Epidermal melanocyte (primary cell): ENCODE measurements at regions not wholly inside any gene's neighbourhood (a gene's known extent, or its start where the extent isn't known, plus 50 kb on each side); places are given as distances from the start of the nearest gene placed in this dataset.
A peak's percentile ranks its signal among the peaks of the same experiment; 100 is the strongest.

ENCODE experiments used
- DNase-seq: peaks from one replicate; pipeline ENCODE4 v3.0.0; 2011; ENCODE audit warnings: low spot score; ENCODE audit not compliant: insufficient read length

GRCh38 chr4:111641813-111642579, 503.3 kb upstream of the FAM241A start:
- DNase-seq, result peak; percentile 68

- DNase-seq, result no peak
Observed at GRCh38 chr4:111648056-111648455, 497.2 kb upstream of the FAM241A start.

- DNase-seq, result no peak
Observed at GRCh38 chr4:111649308-111649707, 495.9 kb upstream of the FAM241A start.

- DNase-seq, result no peak
Observed at GRCh38 chr4:111650146-111650545, 495.1 kb upstream of the FAM241A start.

GRCh38 chr4:111650674-111651086, 494.6 kb upstream of the FAM241A start:
- DNase-seq, result no peak

GRCh38 chr4:111652236-111652635, 493.0 kb upstream of the FAM241A start:
- no peak for DNase-seq

- DNase-seq, result no peak
Observed at GRCh38 chr4:111652986-111653385, 492.3 kb upstream of the FAM241A start.

- no peak for DNase-seq
Observed at GRCh38 chr4:111662496-111662895, 482.8 kb upstream of the FAM241A start.

GRCh38 chr4:111664308-111664945, 480.8 kb upstream of the FAM241A start:
- DNase-seq, result no peak

- no peak for DNase-seq
Observed at GRCh38 chr4:111666826-111667360, 478.4 kb upstream of the FAM241A start.

- no peak for DNase-seq
Observed at GRCh38 chr4:111671756-111672155, 473.5 kb upstream of the FAM241A start.

- no peak for DNase-seq
Observed at GRCh38 chr4:111675746-111676145, 469.5 kb upstream of the FAM241A start.

- no peak for DNase-seq
Observed at GRCh38 chr4:111676533-111676932, 468.7 kb upstream of the FAM241A start.

- no peak for DNase-seq
Observed at GRCh38 chr4:111678479-111678878, 466.8 kb upstream of the FAM241A start.

- no peak for DNase-seq
Observed at GRCh38 chr4:111678908-111679307, 466.3 kb upstream of the FAM241A start.

GRCh38 chr4:111681270-111681669, 464.0 kb upstream of the FAM241A start:
- DNase-seq, result no peak

GRCh38 chr4:111681751-111682150, 463.5 kb upstream of the FAM241A start:
- DNase-seq, result no peak

- DNase-seq, result no peak
Observed at GRCh38 chr4:111685205-111685604, 460.0 kb upstream of the FAM241A start.

- DNase-seq, result peak; percentile 30
Observed at GRCh38 chr4:111689214-111689613, 456.0 kb upstream of the FAM241A start.

GRCh38 chr4:111689731-111690130, 455.5 kb upstream of the FAM241A start:
- no peak for DNase-seq

GRCh38 chr4:111693758-111694157, 451.5 kb upstream of the FAM241A start:
- no peak for DNase-seq

- no peak for DNase-seq
Observed at GRCh38 chr4:111695677-111696076, 449.6 kb upstream of the FAM241A start.

- no peak for DNase-seq
Observed at GRCh38 chr4:111696505-111696904, 448.7 kb upstream of the FAM241A start.
